HEK293 (cell line): ENCODE measurements at regions not wholly inside any gene's neighbourhood (a gene's known extent, or its start where the extent isn't known, plus 50 kb on each side); places are given as distances from the start of the nearest gene placed in this dataset.

Experiments used
- CTCF ChIA-PET: fragments of 350-600 bp; formaldehyde crosslinking; extraction: SDS; loops from one replicate; lab custom pipeline; 2021; ENCODE audit warnings: antibody characterized with exemption; lab: Yijun Ruan, JAX
- POLR2A ChIA-PET: fragments of 300-600 bp; formaldehyde crosslinking; extraction: SDS; loops from one replicate; lab custom pipeline; 2020; ENCODE audit warnings: antibody characterized with exemption, inconsistent platforms; lab: Yijun Ruan, JAX
- H3K27ac ChIP-seq: fragments of 200-500 bp; sonication (Bioruptor generic); 2 replicates; pipeline ENCODE4 v1.5.1; 2014; ENCODE audit warnings: low read depth, low read length, control low read depth, inconsistent platforms; ENCODE audit errors: extremely low read depth
- H3K36me3 ChIP-seq, 2 experiments: fragments of 200-500 bp in 1 of 2; sonication (Bioruptor generic) in 1 of 2; 1 replicate in 1 of 2; 2 replicates in 1 of 2; pipeline ENCODE4 v1.5.1; 2014 to 2017; ENCODE audit warnings: inconsistent platforms in 2 of 2, low read length in 2 of 2; ENCODE audit not compliant: control insufficient read depth in 2 of 2, insufficient read depth in 1 of 2
- H3K4me1 ChIP-seq: fragments of 200-500 bp; sonication (Bioruptor generic); 2 replicates; pipeline ENCODE4 v1.5.1; 2014; ENCODE audit warnings: mild to moderate bottlenecking, low read length, inconsistent platforms; ENCODE audit not compliant: control insufficient read depth, insufficient read depth
- H3K4me3 ChIP-seq: 2 replicates; pipeline ENCODE4 v1.5.1; 2011; ENCODE audit warnings: low read depth, mild to moderate bottlenecking, control low read depth, low read length, moderate library complexity
- H3K9me3 ChIP-seq: fragments of 200-500 bp; sonication (Bioruptor generic); 2 replicates; pipeline ENCODE4 v1.5.1; 2014; ENCODE audit warnings: low read depth, low read length, inconsistent platforms; ENCODE audit not compliant: control insufficient read depth, insufficient read depth
- CTCF ChIP-seq: fragments of 450-650 bp; formaldehyde crosslinking; IDR thresholded peaks from 2 replicates; pipeline ENCODE4 v1.5.1; 2016; ENCODE audit warnings: missing biosample characterization, missing genetic modification characterization
- PRDM1 ChIP-seq: fragments of 450-650 bp; formaldehyde crosslinking; IDR thresholded peaks from 2 replicates; pipeline ENCODE4; 2016; ENCODE audit warnings: missing biosample characterization, missing genetic modification characterization
- PRDM2 ChIP-seq: fragments of 450-650 bp; formaldehyde crosslinking; IDR thresholded peaks from 2 replicates; pipeline ENCODE4 v1.5.1; 2016; ENCODE audit warnings: missing biosample characterization, missing genetic modification characterization, borderline replicate concordance
- REPIN1 ChIP-seq: fragments of 450-650 bp; formaldehyde crosslinking; IDR thresholded peaks from 2 replicates; pipeline ENCODE4 v1.5.1; 2017; ENCODE audit warnings: missing biosample characterization, missing genetic modification characterization, low read depth
- SCRT1 ChIP-seq: fragments of 450-650 bp; formaldehyde crosslinking; IDR thresholded peaks from 2 replicates; pipeline ENCODE4 v1.5.1; 2016; ENCODE audit warnings: missing biosample characterization, missing genetic modification characterization, borderline replicate concordance
- ZBTB7A ChIP-seq: fragments of 450-650 bp; formaldehyde crosslinking; IDR thresholded peaks from 2 replicates; pipeline ENCODE4 v1.5.1; 2016; ENCODE audit warnings: low read depth, missing biosample characterization, missing genetic modification characterization
- ZNF169 ChIP-seq: fragments of 450-650 bp; formaldehyde crosslinking; IDR thresholded peaks from 2 replicates; pipeline ENCODE4 v1.5.1; 2016; ENCODE audit warnings: missing biosample characterization, missing genetic modification characterization
- ZNF211 ChIP-seq: fragments of 450-650 bp; formaldehyde crosslinking; IDR thresholded peaks from 2 replicates; pipeline ENCODE4 v1.5.1; 2016; ENCODE audit warnings: low read depth, missing biosample characterization, missing genetic modification characterization
- ZNF354C ChIP-seq: fragments of 450-650 bp; formaldehyde crosslinking; IDR thresholded peaks from 2 replicates; pipeline ENCODE4 v1.5.1; 2016; ENCODE audit warnings: missing biosample characterization, missing genetic modification characterization, low read depth, borderline replicate concordance
- ZNF398 ChIP-seq: fragments of 450-650 bp; formaldehyde crosslinking; IDR thresholded peaks from 2 replicates; pipeline ENCODE4 v1.5.1; 2017; ENCODE audit warnings: missing biosample characterization, missing genetic modification characterization
- ZNF488 ChIP-seq: fragments of 450-650 bp; formaldehyde crosslinking; IDR thresholded peaks from 2 replicates; pipeline ENCODE4 v1.5.1; 2016; ENCODE audit warnings: missing biosample characterization, missing genetic modification characterization
- ZNF658 ChIP-seq: fragments of 450-650 bp; formaldehyde crosslinking; IDR thresholded peaks from 2 replicates; pipeline ENCODE4; 2016; ENCODE audit warnings: missing biosample characterization, missing genetic modification characterization
- ZNF768 ChIP-seq: fragments of 450-650 bp; formaldehyde crosslinking; IDR thresholded peaks from 2 replicates; pipeline ENCODE4 v1.5.1; 2018; ENCODE audit warnings: missing biosample characterization, mild to moderate bottlenecking, missing genetic modification characterization
- ZNF776 ChIP-seq: fragments of 450-650 bp; formaldehyde crosslinking; IDR thresholded peaks from 2 replicates; pipeline ENCODE4 v1.5.0; 2017; ENCODE audit warnings: missing biosample characterization, missing genetic modification characterization, borderline replicate concordance
- ZSCAN5A ChIP-seq: fragments of 450-650 bp; formaldehyde crosslinking; IDR thresholded peaks from 2 replicates; pipeline ENCODE4 v1.5.1; 2016; ENCODE audit warnings: missing biosample characterization, missing genetic modification characterization

- Histone ChIP-seq H3K36me3 (no peaks in the 10 kb centered on the region), H3K27ac (no peak overlapping the region), H3K4me1 (no peaks in the 10 kb centered on the region), H3K9me3 (no peaks in the 10 kb centered on the region), H3K4me3 (no peak overlapping the region)
- CTCF ChIA-PET, result no interaction called here
- POLR2A ChIA-PET, result no interaction called here
- TF ChIP-seq ZNF658 (tag by site-specific recombination) (no peak), REPIN1 (tag by site-specific recombination) (no peak), SCRT1 (tag by site-specific recombination) (no peak), ZBTB7A (tag by site-specific recombination) (no peak), PRDM2 (tag by site-specific recombination) (no peak), ZSCAN5A (tag by site-specific recombination) (no peak), PRDM1 (no peak), ZNF398 (no peak), ZNF488 (tag by site-specific recombination) (no peak), ZNF776 (tag by site-specific recombination) (no peak), ZNF768 (tag by site-specific recombination) (no peak), ZNF211 (tag by site-specific recombination) (no peak), ZNF169 (tag by site-specific recombination) (no peak), ZNF354C (tag by site-specific recombination) (no peak), CTCF (tag by site-specific recombination) (no peak)
These were observed 290.2 kb downstream of the SHQ1 start for GRCh38 chr3:72558001-72558400.
